PC-9 (cell line): ENCODE measurements at regions not wholly inside any gene's neighbourhood (a gene's known extent, or its start where the extent isn't known, plus 50 kb on each side); places are given as distances from the start of the nearest gene placed in this dataset.

ENCODE experiments used
- CTCF ChIP-seq: fragments of 200-600 bp; sonication (generic); conservative IDR thresholded peaks from 2 replicates; pipeline ENCODE4 v1.6.1; 2017; ENCODE audit warnings: mixed run types, antibody characterized with exemption, mild to moderate bottlenecking, moderate library complexity
- EZH2 ChIP-seq: fragments of 200-600 bp; sonication (generic); IDR thresholded peaks from 2 replicates; pipeline ENCODE4 v1.8.0; 2017; ENCODE audit warnings: antibody characterized with exemption, low read depth

- TF ChIP-seq CTCF (no peak), EZH2 (no peak)
Measured at GRCh38 chr10:121405953-121406352, 192.3 kb downstream of the FGFR2 start.
